ENCODE measurements at regions not wholly inside any gene's neighbourhood (a gene's known extent, or its start where the extent isn't known, plus 50 kb on each side); places are given as distances from the start of the nearest gene placed in this dataset.
A peak's percentile ranks its signal among the peaks of the same experiment; 100 is the strongest.

DNA sequence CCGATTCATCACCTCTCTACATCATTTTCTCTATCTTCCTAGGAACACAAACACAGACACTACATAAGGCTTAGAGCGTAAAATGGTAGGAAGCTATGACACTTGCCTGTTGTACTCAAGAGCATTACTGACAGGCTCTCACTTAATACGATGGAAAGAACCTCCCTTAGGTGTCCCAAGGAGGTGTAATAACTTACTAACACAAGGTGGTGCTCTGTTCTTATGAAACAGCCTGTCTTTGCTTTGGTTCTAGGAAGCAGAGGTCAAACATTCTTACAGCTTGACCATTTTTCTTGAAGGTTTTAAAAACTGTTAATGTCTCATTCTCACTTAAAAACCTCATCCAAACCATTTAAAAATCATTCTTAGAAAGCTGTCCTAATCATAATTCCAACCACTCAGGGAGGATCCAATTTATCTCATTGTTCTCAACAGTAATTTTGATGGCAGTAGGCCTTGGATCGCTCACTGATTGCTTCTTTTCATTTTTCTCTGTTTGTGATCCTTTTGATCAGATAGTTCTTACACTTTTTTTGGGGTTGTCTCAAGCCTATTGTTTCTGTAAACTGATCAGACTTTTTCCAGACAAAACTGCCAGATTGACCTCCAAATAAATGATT, 317.8 kb upstream of the AGTR1 start:
- no peaks in the 10 kb centered on the region for H3K9me3 ChIP-seq
- TF ChIP-seq POLR2A (IDR thresholded peaks at IDR 0.05) (no peak), EP300 (IDR thresholded peaks at IDR 0.05) (no peak), POLR2AphosphoS5 (IDR thresholded peaks at IDR 0.05) (no peak)
- TF ChIP-seq, protein P1, sequence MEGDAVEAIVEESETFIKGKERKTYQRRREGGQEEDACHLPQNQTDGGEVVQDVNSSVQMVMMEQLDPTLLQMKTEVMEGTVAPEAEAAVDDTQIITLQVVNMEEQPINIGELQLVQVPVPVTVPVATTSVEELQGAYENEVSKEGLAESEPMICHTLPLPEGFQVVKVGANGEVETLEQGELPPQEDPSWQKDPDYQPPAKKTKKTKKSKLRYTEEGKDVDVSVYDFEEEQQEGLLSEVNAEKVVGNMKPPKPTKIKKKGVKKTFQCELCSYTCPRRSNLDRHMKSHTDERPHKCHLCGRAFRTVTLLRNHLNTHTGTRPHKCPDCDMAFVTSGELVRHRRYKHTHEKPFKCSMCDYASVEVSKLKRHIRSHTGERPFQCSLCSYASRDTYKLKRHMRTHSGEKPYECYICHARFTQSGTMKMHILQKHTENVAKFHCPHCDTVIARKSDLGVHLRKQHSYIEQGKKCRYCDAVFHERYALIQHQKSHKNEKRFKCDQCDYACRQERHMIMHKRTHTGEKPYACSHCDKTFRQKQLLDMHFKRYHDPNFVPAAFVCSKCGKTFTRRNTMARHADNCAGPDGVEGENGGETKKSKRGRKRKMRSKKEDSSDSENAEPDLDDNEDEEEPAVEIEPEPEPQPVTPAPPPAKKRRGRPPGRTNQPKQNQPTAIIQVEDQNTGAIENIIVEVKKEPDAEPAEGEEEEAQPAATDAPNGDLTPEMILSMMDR (IDR thresholded peaks at IDR 0.05) = peak; percentile 39 to 78 (median 66)
- 53 to 59% methylated on average over 4 of the region's 4 CpGs for WGBS, 2 donors (ENCODE audit: low coverage in 1 of 2)
- no peak overlapping the region for H3K27ac ChIP-seq
- no peaks in the 10 kb centered on the region for H3K36me3 ChIP-seq
- H3K4me3 ChIP-seq = no peak overlapping the region
- no peaks in the 10 kb centered on the region for H3K27me3 ChIP-seq
- peak; percentile 68 for ATAC-seq
- H3K4me1 ChIP-seq = no peaks in the 10 kb centered on the region

DNA sequence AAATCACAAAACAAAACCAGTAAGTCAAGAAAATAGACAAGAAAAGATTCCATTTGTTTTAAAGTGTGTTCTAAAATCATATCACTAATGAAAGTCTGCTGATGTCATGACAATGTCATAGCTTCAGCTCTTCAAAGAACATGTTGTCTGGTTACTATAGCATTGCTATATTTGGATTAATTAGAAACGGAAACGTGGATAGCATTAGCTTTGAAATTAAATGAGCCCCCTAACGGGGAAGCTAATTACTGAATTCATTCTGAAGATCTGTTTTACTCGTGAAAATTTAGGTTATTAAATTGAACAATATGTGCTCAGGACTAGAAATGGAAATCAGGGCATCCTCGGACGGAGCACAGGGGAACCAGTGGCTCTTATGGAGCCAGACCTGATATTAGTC, 316.7 kb upstream of the AGTR1 start:
- 75% methylated on average over 4 to 6 of the region's 6 CpGs for WGBS, 2 donors (ENCODE audit: low coverage in 1 of 2)
- ATAC-seq = no peak
- Histone ChIP-seq H3K4me3 (no peak overlapping the region), H3K27ac (no peak overlapping the region), H3K4me1 (no peaks in the 10 kb centered on the region), H3K27me3 (no peaks in the 10 kb centered on the region), H3K36me3 (no peaks in the 10 kb centered on the region), H3K9me3 (no peaks in the 10 kb centered on the region)
- TF ChIP-seq, protein P1 (IDR thresholded peaks at IDR 0.05) = no peak
- no peak for TF ChIP-seq POLR2A (IDR thresholded peaks at IDR 0.05)
- no peak for TF ChIP-seq EP300 (IDR thresholded peaks at IDR 0.05)
- TF ChIP-seq POLR2AphosphoS5 (IDR thresholded peaks at IDR 0.05) = no peak

DNA sequence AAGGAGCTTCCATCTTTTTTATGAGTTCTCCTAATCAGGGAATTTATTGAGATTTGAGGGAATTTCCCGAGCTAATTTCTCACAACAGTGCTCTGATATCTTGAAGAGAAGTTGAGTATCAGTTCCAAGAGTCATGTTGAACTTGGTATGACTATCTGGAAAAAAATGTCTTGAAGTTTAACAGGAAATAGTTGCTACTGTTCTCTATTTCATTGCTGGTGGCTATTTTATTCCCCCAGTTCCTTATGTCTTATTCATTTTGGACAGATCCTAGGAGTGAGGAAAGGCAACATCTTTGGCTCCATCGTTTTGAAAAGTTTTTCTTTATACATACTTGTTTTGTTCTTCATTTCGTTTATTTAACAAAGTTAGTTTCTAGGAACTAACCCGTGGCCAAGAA, 307.8 kb upstream of the AGTR1 start:
- Histone ChIP-seq H3K4me3 (no peak overlapping the region), H3K4me1 (no peaks in the 10 kb centered on the region), H3K27ac (no peak overlapping the region), H3K27me3 (no peaks in the 10 kb centered on the region), H3K36me3 (no peaks in the 10 kb centered on the region), H3K9me3 (no peaks in the 10 kb centered on the region)
- 77 to 82% methylated on average over 4 of the region's 4 CpGs for WGBS, 2 donors (ENCODE audit: low coverage in 1 of 2)
- TF ChIP-seq POLR2AphosphoS5 (IDR thresholded peaks at IDR 0.05) = no peak
- TF ChIP-seq EP300 (IDR thresholded peaks at IDR 0.05) = no peak
- TF ChIP-seq POLR2A (IDR thresholded peaks at IDR 0.05) = no peak
- TF ChIP-seq, protein P1 (IDR thresholded peaks at IDR 0.05) = no peak
- ATAC-seq = no peak

DNA sequence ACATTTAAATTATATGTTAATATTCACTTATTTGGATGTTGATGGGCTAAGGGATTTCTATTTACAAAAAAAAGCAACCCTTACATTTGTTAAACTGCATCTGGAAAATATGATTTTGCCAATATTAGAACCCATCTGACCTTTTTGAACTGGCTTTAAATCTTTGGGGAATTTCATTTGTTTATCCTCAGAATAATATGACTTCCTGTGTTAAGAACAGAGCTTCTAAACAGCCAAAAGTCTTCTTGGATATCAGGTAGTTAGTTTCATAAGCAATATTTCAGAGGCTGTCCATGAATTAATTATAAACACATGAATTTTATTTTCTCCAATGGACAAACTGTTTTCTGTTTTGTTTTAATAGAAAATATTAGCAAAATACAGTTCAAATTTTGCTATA, 301.9 kb upstream of the AGTR1 start:
- no peaks in the 10 kb centered on the region for H3K9me3 ChIP-seq
- no peaks in the 10 kb centered on the region for H3K4me1 ChIP-seq
- no peaks in the 10 kb centered on the region for H3K27me3 ChIP-seq
- ATAC-seq = no peak
- no peak overlapping the region for H3K27ac ChIP-seq
- H3K4me3 ChIP-seq = no peak overlapping the region
- no peak for TF ChIP-seq POLR2A (IDR thresholded peaks at IDR 0.05)
- TF ChIP-seq POLR2AphosphoS5 (IDR thresholded peaks at IDR 0.05) = no peak
- TF ChIP-seq, protein P1 (IDR thresholded peaks at IDR 0.05) = no peak
- TF ChIP-seq EP300 (IDR thresholded peaks at IDR 0.05) = no peak
- no peaks in the 10 kb centered on the region for H3K36me3 ChIP-seq

DNA sequence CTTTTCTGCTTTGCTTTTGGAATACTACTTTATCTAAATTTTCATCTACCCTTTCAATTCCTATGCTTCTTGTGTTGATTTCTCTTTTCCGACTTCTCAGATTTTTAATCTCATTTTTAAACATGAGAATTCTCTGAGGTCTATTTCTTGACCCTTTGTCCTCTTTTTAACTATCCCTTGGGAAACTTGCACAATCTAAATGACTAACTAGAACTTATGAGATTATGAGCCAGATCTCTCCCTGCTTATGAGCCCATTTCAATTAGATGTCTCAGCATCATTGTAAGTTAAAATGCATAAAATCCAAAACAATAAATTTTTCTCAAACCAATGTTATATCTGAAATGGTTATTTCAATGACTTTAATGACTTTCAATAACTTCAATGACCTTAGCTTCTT, 296.9 kb upstream of the AGTR1 start:
- no peaks in the 10 kb centered on the region for H3K4me1 ChIP-seq
- H3K4me3 ChIP-seq = no peak overlapping the region
- H3K36me3 ChIP-seq = no peaks in the 10 kb centered on the region
- H3K9me3 ChIP-seq = no peaks in the 10 kb centered on the region
- no peak for ATAC-seq
- TF ChIP-seq, protein P1 (IDR thresholded peaks at IDR 0.05) = no peak
- TF ChIP-seq POLR2A (IDR thresholded peaks at IDR 0.05) (no peak), POLR2AphosphoS5 (IDR thresholded peaks at IDR 0.05) (no peak), EP300 (IDR thresholded peaks at IDR 0.05) (no peak)
- H3K27ac ChIP-seq = no peak overlapping the region
- WGBS, 2 donors (ENCODE audit: low coverage in 1 of 2) = 67 to 100% methylated on average over 1 of the region's 1 CpG
- H3K27me3 ChIP-seq = no peaks in the 10 kb centered on the region

Data from gastroesophageal sphincter (tissue), 4 donors.